NCI-H524 (cell line): ENCODE measurements at regions not wholly inside any gene's neighbourhood (a gene's known extent, or its start where the extent isn't known, plus 50 kb on each side); places are given as distances from the start of the nearest gene placed in this dataset.
"Not testable (repeated sequence)": the region's sequence is repeated elsewhere in the genome, so short reads cannot be mapped to it uniquely, and the experiment has no call there.

Experiments
- DNase-seq, 2 experiments: peaks; one replicate each; lab custom pipeline; 2025; lab: John Stamatoyannopoulos, UW

DNA sequence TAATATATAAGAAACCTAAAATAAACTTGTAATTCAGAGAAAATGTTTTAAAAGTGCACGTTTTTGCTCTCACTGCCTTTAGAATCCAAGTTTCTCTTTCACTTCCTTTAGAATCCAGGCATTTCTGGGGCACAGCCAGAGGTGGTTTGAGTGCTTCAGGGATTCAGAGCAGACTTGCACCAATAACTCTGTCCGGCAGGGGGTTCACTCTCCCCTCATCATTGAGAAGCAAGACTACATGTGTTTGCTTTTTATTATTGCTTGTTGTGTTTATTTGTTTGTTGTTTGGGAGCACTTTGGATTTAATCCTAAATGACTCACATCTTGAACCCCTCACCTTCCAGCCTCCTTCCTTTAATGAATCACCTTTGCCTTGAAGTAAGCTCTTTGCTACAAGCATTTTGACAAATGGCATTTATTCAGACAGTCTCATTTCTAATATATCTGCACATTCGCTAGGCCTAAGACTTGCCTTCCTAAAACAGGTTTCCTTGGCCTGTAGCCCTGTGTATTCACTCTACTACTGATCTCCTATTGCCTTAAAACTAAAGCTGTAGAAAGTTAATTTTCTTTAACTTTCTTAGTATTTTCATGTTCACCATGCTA, 233.5 kb upstream of the ATP5MC3 start:
- peak; percentile 4 to 20 for DNase-seq

DNA sequence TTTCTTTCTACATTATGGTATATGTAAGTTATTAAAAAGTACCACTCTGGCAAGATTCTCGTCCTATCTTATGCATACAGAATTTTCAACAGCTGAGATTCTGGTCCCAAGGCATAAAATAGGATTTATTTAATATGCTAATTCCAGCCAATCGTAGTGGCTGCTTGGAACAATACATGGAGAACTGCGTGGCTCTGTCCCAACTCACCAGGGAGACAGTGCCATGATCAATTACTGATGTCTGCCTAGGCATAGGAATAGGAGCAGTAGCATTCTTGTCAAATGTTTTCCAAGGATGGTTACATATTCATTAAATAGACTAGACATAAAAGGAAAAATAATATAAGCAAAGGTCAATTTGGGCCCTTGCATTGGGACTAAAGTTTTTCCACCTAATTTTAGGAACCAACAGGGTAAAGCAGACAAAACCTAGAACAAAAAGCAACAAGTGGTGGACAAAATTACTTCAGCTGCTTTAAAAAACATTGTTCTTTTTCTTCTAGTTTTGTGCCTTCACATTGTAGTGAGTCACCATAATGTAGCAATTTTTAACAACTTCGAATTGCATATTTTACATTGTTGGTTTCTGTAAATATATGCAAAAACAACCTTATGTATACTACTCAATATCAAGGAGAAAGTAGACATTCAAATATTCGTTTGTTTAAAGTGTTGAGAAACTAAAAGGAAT, 232.8 kb upstream of the ATP5MC3 start:
- no peak for DNase-seq

DNA sequence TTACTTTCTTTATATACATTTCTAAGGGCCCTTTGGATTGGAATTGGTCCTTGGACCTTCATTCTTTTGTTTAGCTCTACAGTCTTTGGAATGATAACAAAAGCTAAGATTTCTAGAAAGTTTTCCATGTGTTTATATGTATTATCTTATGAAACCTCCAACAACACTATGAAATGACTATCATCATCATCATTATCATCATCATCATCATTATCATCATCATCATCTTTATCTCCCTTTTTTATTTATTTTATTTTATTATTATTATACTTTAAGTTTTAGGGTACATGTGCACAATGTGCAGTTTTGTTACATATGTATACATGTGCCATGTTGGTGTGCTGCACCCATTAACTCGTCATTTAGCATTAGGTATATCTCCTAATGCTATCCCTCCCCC, 229.4 kb upstream of the ATP5MC3 start:
- not testable (repeated sequence) for DNase-seq

DNA sequence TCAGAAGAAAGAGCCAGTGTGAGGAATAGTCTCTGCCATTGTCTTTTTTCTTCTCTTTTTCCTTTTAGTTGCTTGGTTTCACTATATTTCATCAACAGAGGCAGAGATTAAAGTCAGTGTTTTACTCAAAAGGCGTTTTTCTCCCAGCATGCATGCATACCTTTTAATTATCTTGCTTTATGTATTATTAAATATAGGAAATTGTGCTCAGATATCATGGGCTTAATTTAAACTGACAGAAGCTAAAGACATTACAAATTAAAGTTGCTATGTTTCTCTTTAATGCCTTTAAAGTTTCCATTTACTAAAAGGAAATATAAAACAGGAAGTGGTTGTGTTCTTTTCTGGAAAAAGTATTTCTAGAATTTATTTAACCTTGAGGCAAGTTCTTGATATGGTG, 223.3 kb upstream of the ATP5MC3 start:
- no peak for DNase-seq

DNA sequence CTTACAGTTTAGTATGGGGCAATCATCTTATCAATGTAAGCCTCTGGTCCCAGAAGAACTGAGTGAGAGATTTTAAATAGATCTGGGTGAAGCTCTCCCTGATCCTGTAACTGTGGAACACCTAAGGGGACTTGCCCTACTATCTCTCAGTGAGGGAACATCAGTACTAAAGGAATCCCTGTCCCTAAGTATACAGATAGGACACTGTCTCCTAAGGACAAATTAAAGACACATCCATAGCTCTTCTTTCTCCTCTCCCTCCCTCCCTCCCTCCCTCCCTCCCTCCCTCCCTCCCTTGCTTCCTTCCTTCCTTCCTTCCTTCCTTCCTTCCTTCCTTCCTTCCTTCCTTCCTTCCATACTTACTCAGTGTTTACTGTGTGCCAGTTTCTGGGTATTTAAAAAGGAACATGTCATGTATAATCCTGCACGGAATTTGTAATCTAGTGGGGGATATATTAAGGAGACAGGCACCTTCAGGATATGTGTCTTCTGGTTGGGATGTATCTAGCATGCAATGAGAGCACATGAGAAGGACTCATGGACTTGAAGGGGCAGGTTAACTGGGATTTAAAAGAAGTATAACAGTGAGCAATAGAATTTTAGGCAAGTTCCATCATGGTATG, 222.2 kb upstream of the ATP5MC3 start:
- DNase-seq: no peak

DNA sequence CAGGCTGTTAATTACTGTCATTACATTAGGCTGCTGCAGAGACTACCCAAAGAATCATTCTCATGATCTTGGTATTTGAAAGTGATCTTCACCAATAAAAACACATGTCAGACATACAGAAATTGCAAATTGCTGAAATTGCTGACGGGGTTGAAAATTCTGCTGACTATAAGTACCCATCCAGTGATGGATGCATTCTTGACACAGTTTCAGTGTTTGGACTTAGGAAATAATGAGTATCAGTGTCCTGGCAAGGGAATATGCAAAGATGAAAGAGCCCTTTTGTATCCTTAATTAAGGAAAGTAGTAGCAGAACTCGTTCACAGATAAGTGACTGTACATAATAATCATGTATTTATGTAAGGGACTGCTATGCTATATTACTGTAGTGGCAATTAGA, 221.1 kb upstream of the ATP5MC3 start:
- no peak for DNase-seq

DNA sequence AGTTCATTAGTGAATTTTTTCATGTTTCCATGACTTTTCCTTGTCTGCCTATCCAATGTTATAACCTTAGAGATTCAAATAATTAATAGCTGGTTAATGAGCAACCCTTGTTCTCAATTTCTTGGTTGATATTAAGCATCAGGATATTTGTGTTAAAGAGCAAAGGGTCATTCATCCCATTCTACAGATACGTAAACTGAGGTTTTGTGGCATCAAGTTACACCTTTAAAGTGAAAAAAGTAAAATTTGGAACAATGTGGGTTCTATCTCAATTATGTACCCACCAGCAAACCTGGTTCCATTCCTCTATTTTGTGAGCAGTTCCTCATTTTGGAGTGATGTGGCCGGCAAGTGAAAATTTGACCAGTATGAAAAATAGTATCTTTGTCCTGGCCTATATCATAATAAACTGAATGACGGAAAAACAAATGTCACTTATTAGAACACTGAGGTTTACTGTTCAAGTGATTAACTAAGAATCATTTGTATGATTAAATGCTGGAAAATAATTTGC, 220.5 kb upstream of the ATP5MC3 start:
- no peak for DNase-seq

DNA sequence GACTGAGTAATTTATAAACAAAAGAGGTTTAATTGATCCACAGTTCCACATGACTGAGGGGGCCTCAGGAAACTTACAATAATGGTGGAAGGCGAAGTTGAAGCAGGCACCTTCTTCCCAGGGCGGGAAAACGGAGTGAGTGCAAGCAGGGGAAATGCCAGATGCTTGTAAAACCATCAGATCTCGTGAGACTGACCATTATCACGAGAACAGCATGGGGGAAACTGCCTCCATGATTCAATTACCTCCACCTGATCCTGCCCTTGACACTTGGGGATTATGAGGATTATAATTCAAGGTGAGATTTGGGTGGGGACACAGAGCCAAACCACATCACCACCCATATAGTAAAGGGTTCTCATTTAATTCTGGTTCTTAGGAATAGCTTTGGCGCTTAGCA, 219.5 kb upstream of the ATP5MC3 start:
- no peak for DNase-seq

DNA sequence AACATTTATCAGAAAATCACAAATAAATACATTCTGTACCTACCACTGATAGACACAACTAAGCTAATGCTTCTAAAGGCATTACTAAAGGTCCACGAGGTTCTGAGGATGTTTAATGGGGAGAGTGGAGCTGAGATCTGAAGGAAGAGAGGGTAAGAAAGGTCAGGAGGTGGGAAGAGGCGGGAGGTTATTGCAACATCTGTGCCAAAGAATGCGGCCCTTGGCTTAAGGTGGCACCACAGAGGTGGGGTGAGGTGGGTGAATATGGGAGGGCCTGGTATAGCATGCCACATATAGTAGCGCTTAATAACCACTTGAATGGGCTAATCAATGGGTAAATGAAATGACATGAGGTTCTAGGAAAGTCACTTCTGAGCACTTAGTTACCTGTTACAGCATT, 217.8 kb upstream of the ATP5MC3 start:
- no peak for DNase-seq

DNA sequence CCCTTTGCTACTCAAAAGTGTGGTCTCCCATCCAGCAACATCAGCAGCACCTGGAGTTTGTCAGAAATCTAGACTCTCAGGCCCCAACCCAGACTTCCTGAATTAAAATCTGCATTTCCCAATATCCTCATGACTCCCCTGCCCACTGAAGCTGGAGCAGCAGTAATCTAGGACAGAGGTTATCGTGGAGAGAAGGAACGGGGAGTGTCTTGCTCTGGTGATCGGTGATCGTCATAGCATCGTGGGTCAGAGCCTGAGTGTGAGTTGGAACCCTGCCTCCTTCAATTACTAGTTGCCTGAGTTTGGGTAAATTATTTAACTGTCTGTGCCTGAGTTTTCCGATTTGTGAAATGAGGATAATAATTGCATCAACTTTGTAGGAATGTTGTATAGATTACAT, 217.3 kb upstream of the ATP5MC3 start:
- no peak for DNase-seq

DNA sequence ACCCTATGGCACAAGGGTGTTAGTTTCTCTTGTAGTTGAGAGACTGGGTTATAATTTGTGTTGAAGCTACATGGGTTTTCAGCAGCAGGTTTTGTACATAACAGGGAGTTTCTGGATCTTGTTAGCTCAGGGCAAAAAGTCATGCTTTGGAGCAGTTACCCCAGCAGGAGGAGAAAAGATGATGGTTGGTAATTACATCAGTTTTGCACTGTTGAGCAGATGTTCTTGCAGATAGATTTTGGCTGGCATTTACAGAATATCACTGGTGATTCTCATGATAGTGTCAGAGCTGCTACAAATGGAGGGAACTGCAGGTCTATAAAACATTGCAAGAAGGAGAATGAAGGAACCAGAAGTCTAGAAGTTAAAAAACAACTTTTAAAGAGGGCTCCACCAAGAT, 215.2 kb upstream of the ATP5MC3 start:
- no peak for DNase-seq

DNA sequence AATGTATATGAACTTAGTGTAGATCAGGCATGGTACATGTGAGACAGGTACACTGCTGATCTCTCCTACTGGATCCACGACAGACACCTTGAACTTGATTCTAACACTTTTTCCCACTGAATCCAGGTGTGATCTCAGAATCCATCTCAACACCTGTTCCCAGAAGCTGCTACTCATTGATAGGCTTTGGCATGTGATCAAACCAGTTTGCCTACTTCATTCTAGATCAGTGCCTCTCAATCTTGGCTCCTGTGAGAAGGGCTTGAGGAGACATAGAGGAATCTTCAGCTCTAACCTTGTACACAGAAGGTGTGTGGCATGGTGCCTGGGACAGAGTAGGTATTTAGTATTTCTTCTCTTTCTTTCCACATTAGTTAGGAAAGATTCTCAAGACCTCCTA, 212.3 kb upstream of the ATP5MC3 start:
- DNase-seq: no peak

DNA sequence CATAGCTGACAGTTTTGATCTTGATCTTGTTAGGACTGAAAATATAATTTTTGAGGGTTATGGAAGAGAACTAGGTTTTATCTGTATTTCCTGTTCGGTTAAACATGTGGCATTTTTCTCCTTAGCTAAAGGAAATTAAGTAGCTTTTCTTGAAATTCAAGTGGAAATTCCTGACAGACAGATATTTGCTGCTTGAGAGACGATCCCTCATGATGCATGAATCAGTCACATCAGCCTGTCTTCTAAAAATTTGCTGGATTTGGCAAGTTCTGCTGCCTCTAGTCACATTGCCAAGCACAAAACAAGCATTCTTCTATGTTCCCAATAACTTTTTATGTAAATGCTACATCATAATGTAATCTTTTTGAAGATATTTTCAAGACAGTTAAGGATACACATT, 201.8 kb upstream of the ATP5MC3 start:
- no peak for DNase-seq

DNA sequence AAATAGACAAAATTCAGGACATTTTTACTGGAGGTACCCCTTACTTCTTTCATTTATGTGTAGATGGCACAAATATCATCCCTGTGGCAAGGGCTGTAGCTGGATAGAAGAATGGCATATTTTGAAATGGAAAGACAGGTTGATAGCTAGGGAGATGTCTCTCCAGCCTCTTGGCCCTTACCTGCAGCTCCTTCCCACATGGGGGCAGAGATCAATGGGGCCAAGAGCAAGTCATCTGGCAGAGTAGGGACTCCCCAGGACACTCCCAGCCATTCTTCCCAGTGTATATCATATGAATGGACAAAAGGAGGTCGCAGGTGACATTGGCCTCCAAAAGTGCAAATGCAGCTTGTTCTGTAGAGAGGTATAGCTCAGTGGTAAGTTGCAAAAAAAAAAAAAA, 192.2 kb upstream of the ATP5MC3 start:
- DNase-seq: no peak

DNA sequence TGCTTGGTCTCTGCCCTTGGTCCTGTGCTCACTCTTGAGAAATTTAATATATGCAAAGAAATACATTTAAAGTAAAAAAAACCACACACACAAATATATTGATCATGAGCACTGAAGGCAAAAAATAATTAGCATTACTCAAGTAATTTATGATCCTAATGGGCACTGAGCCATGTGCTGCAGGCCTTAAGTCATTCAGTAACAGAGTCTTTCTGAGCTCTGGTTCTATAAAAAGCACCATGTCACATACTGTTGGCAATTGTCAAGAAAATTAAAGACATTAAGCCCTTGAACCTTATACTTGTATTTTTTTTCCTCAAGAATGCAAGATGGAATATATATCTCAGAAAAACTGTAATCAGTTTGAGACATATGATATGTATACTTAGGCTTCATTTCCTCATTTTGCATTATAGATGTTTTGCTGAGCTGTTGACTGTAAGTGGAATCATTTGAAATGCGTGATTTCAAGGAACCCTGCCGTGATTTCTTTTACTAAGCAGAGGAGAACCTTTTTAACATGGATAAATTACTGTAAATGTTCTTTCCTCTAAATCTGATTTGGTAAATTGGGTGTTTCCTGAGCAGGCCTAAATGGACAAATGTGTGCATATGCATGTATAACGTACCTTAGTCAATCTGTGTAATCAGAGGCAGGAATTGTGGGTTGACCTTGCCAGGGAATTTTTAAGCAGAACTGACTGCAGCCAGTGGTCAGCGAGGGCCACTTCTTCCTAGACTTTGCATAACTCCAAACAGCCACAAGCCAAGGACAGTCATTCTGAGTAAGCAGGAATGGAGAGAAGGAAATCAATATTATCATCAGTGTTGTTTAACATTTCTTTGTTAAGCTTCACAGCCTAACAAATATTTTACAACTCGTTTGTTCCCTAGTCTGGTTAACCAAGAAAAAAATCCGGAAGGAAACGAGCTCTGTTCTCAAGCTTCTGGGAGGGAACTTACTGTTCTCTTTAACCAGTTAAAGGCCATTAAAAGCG, 191.5 kb upstream of the ATP5MC3 start:
- no peak for DNase-seq

DNA sequence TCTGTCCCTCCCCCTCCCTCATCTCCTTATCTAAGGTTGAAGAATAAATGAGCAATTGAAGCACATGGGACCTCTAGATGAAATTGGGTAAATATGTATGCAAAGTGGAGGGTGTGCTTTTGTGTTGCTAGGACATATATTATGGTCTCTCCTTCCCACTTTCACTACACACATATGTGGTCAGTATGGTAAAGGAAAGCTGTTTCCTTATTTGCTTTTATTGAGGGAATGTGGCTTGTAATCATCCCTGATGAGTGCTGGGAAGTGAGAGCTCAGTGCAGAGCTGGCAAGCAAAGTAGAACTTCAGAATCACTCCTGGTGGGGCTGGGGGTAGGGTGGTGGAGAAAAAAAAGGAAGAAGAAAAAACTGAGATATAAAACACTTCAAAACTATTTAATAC, 189.9 kb upstream of the ATP5MC3 start:
- DNase-seq: no peak

DNA sequence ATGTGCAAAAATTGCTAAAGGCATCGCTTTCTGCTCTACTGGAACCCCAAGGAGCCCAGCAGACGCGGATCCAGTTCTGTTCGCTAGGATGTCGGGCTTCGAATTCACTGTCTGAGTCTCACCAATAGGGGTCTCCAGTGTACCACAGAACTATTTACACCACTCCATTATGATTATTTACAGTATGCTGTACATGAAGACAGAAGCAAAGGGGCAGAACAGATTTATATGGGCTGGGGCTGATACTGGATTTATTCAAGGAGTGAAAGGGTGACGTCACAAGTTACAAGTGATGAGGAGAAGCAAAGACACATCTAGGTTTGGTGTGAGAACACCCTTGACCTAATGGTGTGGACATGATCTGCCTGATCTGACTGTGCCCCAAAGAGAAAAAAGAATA, 185.3 kb upstream of the ATP5MC3 start:
- DNase-seq: peak; percentile 19 to 75

DNA sequence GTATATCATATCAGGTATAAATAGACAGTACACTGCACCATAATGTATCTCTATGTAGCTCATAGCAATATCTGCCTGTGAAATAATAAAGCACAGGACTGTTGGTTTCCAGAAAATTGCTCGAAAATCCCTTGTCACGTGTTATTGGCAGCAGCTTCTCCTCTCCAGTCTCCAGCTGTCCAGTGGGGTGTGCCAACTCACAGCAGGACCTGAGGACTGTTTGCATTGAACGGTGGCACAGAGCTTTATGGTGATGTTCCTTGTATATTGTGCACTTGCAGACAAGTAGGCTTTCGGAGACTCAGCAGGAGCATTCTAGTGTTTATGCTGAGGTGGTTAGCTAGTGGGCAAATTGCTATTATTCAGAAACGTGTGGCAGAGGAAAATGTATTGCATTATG, 182.2 kb upstream of the ATP5MC3 start:
- peak; percentile 65 to 82 for DNase-seq

DNA sequence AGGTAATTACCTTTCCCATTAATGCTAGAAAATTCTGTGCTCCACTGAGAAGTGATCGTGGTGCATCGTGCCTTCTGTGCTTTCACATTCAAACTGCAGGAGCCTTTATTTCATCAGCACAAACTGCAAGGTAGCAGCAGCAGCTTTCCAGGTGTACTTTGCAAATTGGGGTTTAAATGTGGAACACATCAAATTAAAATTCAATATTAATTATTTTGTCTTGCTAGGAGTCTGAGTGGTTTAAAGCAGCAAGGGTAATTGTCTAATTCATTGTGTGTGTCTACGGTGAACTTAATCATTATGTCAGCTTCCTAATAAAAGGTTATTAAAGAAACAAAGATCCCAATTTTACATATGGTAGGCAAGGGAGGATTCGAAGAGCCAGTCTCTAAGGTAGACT, 180.8 kb upstream of the ATP5MC3 start:
- no peak for DNase-seq

DNA sequence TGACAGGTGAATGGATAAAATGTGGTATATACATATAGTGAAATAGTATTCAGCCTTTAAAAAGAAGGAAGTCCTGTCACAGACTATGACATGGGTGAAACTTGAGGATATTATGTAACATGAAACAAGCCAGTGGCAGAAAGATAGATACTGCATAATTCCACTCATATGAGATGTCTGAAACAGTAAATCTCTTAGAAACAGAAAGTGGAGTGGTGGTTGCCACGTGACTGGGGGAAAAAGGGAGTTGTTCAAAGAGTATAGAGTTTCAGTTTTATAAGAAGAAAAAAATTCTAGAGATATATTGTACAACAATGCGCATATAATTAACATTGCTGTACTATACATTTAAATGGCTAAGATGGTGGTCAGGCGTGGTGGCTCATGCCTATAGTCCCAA, 178.2 kb upstream of the ATP5MC3 start:
- DNase-seq: no peak

DNA sequence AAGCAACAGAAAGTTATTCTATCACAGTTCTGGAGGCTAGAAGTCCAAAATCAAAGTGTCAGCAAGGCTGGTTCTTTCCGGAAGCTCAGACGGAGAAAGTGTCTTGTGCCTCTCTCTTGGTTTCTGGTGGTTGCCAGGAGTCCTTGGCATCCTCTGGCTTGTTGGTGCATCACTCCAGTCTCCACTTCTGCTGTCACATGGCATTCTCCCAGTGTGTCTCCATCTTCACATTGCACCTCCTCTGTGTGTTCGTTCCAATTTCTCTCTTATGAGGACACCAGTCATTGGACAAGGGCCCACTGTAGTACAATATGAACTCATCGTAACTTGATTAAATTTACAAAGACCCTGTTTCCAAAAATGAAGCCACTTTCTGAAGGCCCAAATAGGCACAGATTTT, 175.4 kb upstream of the ATP5MC3 start:
- no peak for DNase-seq

DNA sequence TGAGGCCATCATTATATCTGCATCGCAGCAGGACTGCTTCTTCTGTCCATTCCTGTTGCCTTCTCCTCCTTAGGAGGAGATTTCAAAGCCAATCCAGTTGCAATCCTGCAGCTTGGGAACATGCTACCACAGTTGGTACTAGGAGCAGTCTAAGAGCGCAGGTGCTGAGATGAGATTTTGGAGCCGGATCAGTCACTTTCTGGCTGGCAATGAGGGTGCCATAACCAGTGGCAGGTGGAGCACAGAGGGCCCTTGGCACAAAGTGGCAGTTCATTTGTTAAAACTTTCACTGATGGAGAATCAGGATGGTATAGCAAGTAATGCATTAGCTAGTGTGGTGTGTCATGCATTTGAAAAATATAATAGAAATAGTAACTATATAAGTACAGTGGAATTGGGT, 173.7 kb upstream of the ATP5MC3 start:
- DNase-seq: no peak
